ENCODE measurements at regions not wholly inside any gene's neighbourhood (a gene's known extent, or its start where the extent isn't known, plus 50 kb on each side); places are given as distances from the start of the nearest gene placed in this dataset.

- no peaks in the 10 kb centered on the region for H3K4me1 ChIP-seq (ENCODE audit: control insufficient read depth, insufficient read depth, low read length)
- H3K36me3 ChIP-seq (ENCODE audit: control insufficient read depth in 2 of 2, insufficient read depth in 1 of 2, low read length in 2 of 2): no peaks in the 10 kb centered on the region
- no peak overlapping the region for H3K27ac ChIP-seq (ENCODE audit: extremely low read depth, low read depth, low read length)
These were observed 62.7 kb upstream of the EPS8L3 start for GRCh38 chr1:109826446-109826845.

DNA sequence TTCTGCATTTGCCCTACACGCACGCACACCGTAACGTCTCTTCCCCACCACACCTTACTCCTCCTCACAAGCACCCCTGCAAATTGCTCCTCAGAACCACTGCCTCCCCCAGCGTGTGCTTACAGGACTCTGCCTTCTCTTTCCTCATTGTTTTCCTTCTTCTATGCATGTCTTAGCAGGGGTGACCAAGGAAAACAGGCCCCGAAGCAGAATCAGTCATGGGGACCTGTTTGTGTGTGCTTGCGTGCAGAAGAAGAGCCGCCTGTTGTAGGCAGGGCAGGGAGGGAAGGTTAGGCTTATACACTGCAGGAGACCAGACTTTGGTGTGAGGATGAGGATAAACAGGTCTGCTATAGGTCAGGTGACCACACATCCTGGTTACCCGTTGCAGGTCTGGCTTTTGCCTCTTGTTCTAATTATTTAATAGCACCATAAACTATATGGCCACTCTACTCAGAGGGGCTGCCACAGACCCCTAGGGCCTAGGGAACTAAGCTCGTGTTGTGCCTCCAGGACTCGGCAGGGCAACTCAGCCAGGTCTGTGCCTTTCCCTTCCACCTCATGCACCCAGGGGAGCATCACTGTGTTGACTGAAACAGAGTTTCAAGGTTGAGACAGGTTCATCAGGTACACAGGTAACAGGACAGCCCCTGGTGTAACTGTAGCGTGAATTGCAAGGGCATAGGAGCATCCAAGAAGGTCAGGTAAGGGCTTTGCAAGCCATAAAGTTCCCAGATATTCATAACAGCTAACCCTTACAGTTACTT, 60.8 kb upstream of the EPS8L3 start:
- TF ChIP-seq KLF9 (tag by site-specific recombination; IDR thresholded peaks at IDR 0.05; ENCODE audit: low read depth): no peak
- TF ChIP-seq SP3 (tag by site-specific recombination; IDR thresholded peaks at IDR 0.05): no peak
- TF ChIP-seq ZNF157 (tag by site-specific recombination; IDR thresholded peaks at IDR 0.05): no peak
- TF ChIP-seq ZNF792 (tag by site-specific recombination; IDR thresholded peaks at IDR 0.05): no peak
- no peak for TF ChIP-seq MZF1 (tag by site-specific recombination; IDR thresholded peaks at IDR 0.05; ENCODE audit: borderline replicate concordance)
- no peak for TF ChIP-seq KLF17 (tag by site-specific recombination; IDR thresholded peaks at IDR 0.05)
- no peak for TF ChIP-seq ZNF701 (tag by site-specific recombination; IDR thresholded peaks at IDR 0.05)
- TF ChIP-seq ZNF830 (tag by site-specific recombination; IDR thresholded peaks at IDR 0.05; ENCODE audit: low read depth): no peak
- no peak for TF ChIP-seq ZNF560 (tag by site-specific recombination; IDR thresholded peaks at IDR 0.05; ENCODE audit: borderline replicate concordance)
- TF ChIP-seq ZEB2 (tag by site-specific recombination; IDR thresholded peaks at IDR 0.05): no peak
- TF ChIP-seq ZBTB48 (tag by site-specific recombination; IDR thresholded peaks at IDR 0.05): no peak
- H3K4me3 ChIP-seq (ENCODE audit: low read depth, low read length): no peak overlapping the region
- H3K27ac ChIP-seq (ENCODE audit: extremely low read depth, low read depth, low read length): no peak overlapping the region
- H3K9me3 ChIP-seq (ENCODE audit: control insufficient read depth, insufficient read depth, low read depth, low read length): no peaks in the 10 kb centered on the region
- ChIA-PET CTCF (no interaction called here), POLR2A (no interaction called here)
- no peaks in the 10 kb centered on the region for H3K4me1 ChIP-seq (ENCODE audit: control insufficient read depth, insufficient read depth, low read length)
- H3K36me3 ChIP-seq (ENCODE audit: control insufficient read depth in 2 of 2, insufficient read depth in 1 of 2, low read length in 2 of 2): no peaks in the 10 kb centered on the region

More at GRCh38 chr1:109826446-109826845, 62.7 kb upstream of the EPS8L3 start:
- ChIA-PET POLR2A (interaction anchor here (1.1 kb wide), 1 partner anchor 22 kb away, joined by 8 read pairs; no protein-coding TSS in a partner anchor), CTCF (interaction anchor here (0.8 to 1.4 kb wide), 2 partner anchors 18 to 153 kb away, joined by 4 read pairs; no protein-coding TSS in a partner anchor)
- Histone ChIP-seq H3K4me3 (ENCODE audit: low read depth, low read length) (no peak overlapping the region), H3K9me3 (ENCODE audit: control insufficient read depth, insufficient read depth, low read depth, low read length) (no peaks in the 10 kb centered on the region)
- no peak for TF ChIP-seq KLF9 (tag by site-specific recombination; IDR thresholded peaks at IDR 0.05; ENCODE audit: low read depth)
- TF ChIP-seq, protein P1, sequence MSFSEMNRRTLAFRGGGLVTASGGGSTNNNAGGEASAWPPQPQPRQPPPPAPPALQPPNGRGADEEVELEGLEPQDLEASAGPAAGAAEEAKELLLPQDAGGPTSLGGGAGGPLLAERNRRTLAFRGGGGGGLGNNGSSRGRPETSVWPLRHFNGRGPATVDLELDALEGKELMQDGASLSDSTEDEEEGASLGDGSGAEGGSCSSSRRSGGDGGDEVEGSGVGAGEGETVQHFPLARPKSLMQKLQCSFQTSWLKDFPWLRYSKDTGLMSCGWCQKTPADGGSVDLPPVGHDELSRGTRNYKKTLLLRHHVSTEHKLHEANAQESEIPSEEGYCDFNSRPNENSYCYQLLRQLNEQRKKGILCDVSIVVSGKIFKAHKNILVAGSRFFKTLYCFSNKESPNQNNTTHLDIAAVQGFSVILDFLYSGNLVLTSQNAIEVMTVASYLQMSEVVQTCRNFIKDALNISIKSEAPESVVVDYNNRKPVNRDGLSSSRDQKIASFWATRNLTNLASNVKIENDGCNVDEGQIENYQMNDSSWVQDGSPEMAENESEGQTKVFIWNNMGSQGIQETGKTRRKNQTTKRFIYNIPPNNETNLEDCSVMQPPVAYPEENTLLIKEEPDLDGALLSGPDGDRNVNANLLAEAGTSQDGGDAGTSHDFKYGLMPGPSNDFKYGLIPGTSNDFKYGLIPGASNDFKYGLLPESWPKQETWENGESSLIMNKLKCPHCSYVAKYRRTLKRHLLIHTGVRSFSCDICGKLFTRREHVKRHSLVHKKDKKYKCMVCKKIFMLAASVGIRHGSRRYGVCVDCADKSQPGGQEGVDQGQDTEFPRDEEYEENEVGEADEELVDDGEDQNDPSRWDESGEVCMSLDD (tag by site-specific recombination; IDR thresholded peaks at IDR 0.05): no peak
- TF ChIP-seq ZNF214 (tag by site-specific recombination; IDR thresholded peaks at IDR 0.05; ENCODE audit: borderline replicate concordance): no peak
- TF ChIP-seq ZBTB48 (tag by site-specific recombination; IDR thresholded peaks at IDR 0.05): no peak
- TF ChIP-seq ZNF530 (tag by site-specific recombination; IDR thresholded peaks at IDR 0.05; ENCODE audit: low read depth): no peak
- TF ChIP-seq ZNF292 (tag by site-specific recombination; IDR thresholded peaks at IDR 0.05; ENCODE audit: borderline replicate concordance, low read depth): no peak
- no peak for TF ChIP-seq ZNF16 (tag by site-specific recombination; IDR thresholded peaks at IDR 0.05; ENCODE audit: low read depth)
- TF ChIP-seq ZNF157 (tag by site-specific recombination; IDR thresholded peaks at IDR 0.05): no peak
- TF ChIP-seq ZNF121 (tag by site-specific recombination; IDR thresholded peaks at IDR 0.05): no peak
- TF ChIP-seq ZNF792 (tag by site-specific recombination; IDR thresholded peaks at IDR 0.05): no peak

All from HEK293 (cell line).